PC-3 (cell line): ENCODE measurements at regions not wholly inside any gene's neighbourhood (a gene's known extent, or its start where the extent isn't known, plus 50 kb on each side); places are given as distances from the start of the nearest gene placed in this dataset.
"Not testable (repeated sequence)": the region's sequence is repeated elsewhere in the genome, so short reads cannot be mapped to it uniquely, and the experiment has no call there.

ENCODE experiments used
- ATAC-seq: fragments of 200-7000 bp; cut with Tn5 transposase; 2 replicates; pipeline ENCODE4 v1.9.1; 2020; ENCODE audit warnings: mild to moderate bottlenecking, moderate library complexity
- BruUV-seq: library from RNA; stranded (reverse); fragments of 400-500 nt; replicated peaks from 2 replicates; lab custom pipeline; 2021; lab: Mats Ljungman, UMichigan
- CTCF ChIA-PET: fragments of 300-600 bp; sonication (Branson Sonifier 250); formaldehyde crosslinking; loops from one replicate; lab custom pipeline; 2022; ENCODE audit warnings: antibody characterized with exemption; lab: Charles Lee
- POLR2A ChIA-PET: fragments of 300-600 bp; sonication (Branson Sonifier 250); formaldehyde crosslinking; loops from one replicate; lab custom pipeline; 2022; ENCODE audit warnings: antibody characterized with exemption; ENCODE audit not compliant: unreplicated experiment; lab: Charles Lee
- DNase-seq: peaks from one replicate; pipeline ENCODE4 v3.0.0-alpha.2; 2015
- H2AFZ ChIP-seq: fragments of 300-600 bp; sonication (generic); 2 replicates; pipeline ENCODE4 v1.6.0; 2016; ENCODE audit warnings: antibody characterized with exemption, low read length
- H3F3A ChIP-seq: fragments of 300-600 bp; sonication (generic); one replicate; pipeline ENCODE4 v1.6.0; 2017; ENCODE audit warnings: antibody characterized with exemption, low read length, control low read depth, mild to moderate bottlenecking; ENCODE audit not compliant: unreplicated experiment
- H3K27ac ChIP-seq: fragments of 300-600 bp; sonication (generic); 2 replicates; pipeline ENCODE4 v1.5.1; 2016; ENCODE audit warnings: mild to moderate bottlenecking, low read length
- H3K27me3 ChIP-seq: fragments of 300-600 bp; sonication (generic); 2 replicates; pipeline ENCODE4 v1.6.1; 2016; ENCODE audit warnings: low read length, mixed read lengths
- H3K36me3 ChIP-seq: fragments of 300-600 bp; sonication (generic); 2 replicates; pipeline ENCODE4 v1.6.1; 2016; ENCODE audit warnings: low read depth, mixed run types, low read length, mixed read lengths
- H3K4me1 ChIP-seq: fragments of 300-600 bp; sonication (generic); 2 replicates; pipeline ENCODE4 v1.5.1; 2016; ENCODE audit warnings: low read length; ENCODE audit not compliant: insufficient read depth
- H3K4me2 ChIP-seq: fragments of 300-600 bp; sonication (generic); 2 replicates; pipeline ENCODE4 v1.6.0; 2016; ENCODE audit warnings: low read length
- H3K4me3 ChIP-seq: fragments of 300-600 bp; sonication (generic); 2 replicates; pipeline ENCODE4 v1.5.1; 2016; ENCODE audit warnings: mild to moderate bottlenecking, low read length, mixed read lengths
- H3K79me2 ChIP-seq: fragments of 300-600 bp; sonication (generic); 2 replicates; pipeline ENCODE4 v1.6.1; 2017; ENCODE audit warnings: low read length, mixed read lengths
- H3K9ac ChIP-seq: fragments of 300-600 bp; sonication (generic); 2 replicates; pipeline ENCODE4 v1.6.0; 2016; ENCODE audit warnings: mild to moderate bottlenecking, low read length
- H3K9me2 ChIP-seq: fragments of 300-600 bp; sonication (generic); replicated peaks from 2 replicates; pipeline ENCODE4 v1.6.1; 2016; ENCODE audit warnings: mixed run types, low read length, mixed read lengths
- H3K9me3 ChIP-seq: fragments of 300-600 bp; sonication (generic); 2 replicates; pipeline ENCODE4 v1.6.1; 2016; ENCODE audit warnings: low read length, mixed read lengths
- H4K20me1 ChIP-seq: fragments of 300-600 bp; sonication (generic); 2 replicates; pipeline ENCODE4 v1.6.1; 2016; ENCODE audit warnings: low read length, mixed read lengths
- EZH2 ChIP-seq: fragments of 300-600 bp; sonication (generic); IDR thresholded peaks from one replicate; pipeline ENCODE4 v1.6.1; 2017; ENCODE audit warnings: antibody characterized with exemption, mild to moderate bottlenecking, low read length; ENCODE audit not compliant: unreplicated experiment
- EZH2phosphoT487 ChIP-seq: fragments of 300-600 bp; sonication (generic); IDR thresholded peaks from 2 replicates; pipeline ENCODE4 v1.6.1; 2018; ENCODE audit warnings: mild to moderate bottlenecking, antibody characterized with exemption, low read length, borderline replicate concordance
- intact Hi-C: fragments of 100-400 bp; cut with micrococcal nuclease; formaldehyde crosslinking; loops from 2 replicates; pipeline ENCODE4 v1.9.0; 2023
- TF ChIP-seq, protein P1 (sequence below): fragments of 300-600 bp; sonication (generic); conservative IDR thresholded peaks from 2 replicates; pipeline ENCODE4 v1.5.1; 2017; ENCODE audit warnings: antibody characterized with exemption, low read depth, mild to moderate bottlenecking, low read length

GRCh38 chr4:106529348-106530023, 160.9 kb upstream of the GIMD1 start:
- peak; percentile 50 for ATAC-seq
- DNase-seq = peak; percentile 52
- Histone ChIP-seq H3K4me1 (peaks cover 11% of the 10 kb centered on the region), H3F3A (no peaks in the 10 kb centered on the region), H3K27me3 (no peaks in the 10 kb centered on the region), H4K20me1 (no peaks in the 10 kb centered on the region), H3K79me2 (no peaks in the 10 kb centered on the region), H3K36me3 (no peaks in the 10 kb centered on the region), H3K9me2 (no peaks in the 10 kb centered on the region), H2AFZ (peak overlapping the region; percentile 49), H3K9ac (no peak overlapping the region), H3K27ac (peak overlapping the region; percentile 74), H3K4me3 (no peak overlapping the region; the same call in 1 of the 2 replicates), H3K9me3 (no peaks in the 10 kb centered on the region), H3K4me2 (peak overlapping the region; percentile 57)
- TF ChIP-seq, protein P1, sequence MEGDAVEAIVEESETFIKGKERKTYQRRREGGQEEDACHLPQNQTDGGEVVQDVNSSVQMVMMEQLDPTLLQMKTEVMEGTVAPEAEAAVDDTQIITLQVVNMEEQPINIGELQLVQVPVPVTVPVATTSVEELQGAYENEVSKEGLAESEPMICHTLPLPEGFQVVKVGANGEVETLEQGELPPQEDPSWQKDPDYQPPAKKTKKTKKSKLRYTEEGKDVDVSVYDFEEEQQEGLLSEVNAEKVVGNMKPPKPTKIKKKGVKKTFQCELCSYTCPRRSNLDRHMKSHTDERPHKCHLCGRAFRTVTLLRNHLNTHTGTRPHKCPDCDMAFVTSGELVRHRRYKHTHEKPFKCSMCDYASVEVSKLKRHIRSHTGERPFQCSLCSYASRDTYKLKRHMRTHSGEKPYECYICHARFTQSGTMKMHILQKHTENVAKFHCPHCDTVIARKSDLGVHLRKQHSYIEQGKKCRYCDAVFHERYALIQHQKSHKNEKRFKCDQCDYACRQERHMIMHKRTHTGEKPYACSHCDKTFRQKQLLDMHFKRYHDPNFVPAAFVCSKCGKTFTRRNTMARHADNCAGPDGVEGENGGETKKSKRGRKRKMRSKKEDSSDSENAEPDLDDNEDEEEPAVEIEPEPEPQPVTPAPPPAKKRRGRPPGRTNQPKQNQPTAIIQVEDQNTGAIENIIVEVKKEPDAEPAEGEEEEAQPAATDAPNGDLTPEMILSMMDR = no peak
- TF ChIP-seq EZH2phosphoT487 (no peak), EZH2 (no peak)
- BruUV-seq = no TSS peak
- POLR2A ChIA-PET = interaction anchor here (0.6 kb wide), 1 partner anchor 124 kb away, joined by 9 read pairs; no protein-coding TSS in a partner anchor
- CTCF ChIA-PET = no interaction called here
- intact Hi-C loops = no loop called here

DNA sequence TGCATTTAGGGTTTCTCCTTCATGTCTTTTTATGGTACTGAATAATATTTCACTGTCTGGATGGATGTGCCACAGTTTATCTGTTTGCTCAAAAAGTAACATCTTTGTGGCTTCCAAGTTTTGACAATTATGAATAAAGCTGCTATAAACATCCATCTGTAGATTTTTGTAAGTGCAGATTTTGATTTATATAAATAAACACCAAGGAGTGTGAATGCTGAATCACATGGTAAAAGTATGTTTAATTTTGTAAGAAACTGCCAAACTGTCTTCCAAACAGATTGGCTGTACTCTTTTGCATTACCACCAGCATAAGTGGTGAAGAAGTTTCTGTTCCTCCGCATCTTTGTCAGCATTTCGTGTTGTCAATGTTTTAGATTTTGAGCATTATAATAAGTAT, 158.7 kb upstream of the GIMD1 start:
- no peak overlapping the region for H2AFZ ChIP-seq
- BruUV-seq = no TSS peak
- TF ChIP-seq EZH2 = no peak
- no peak for TF ChIP-seq EZH2phosphoT487
- H3K4me3 ChIP-seq = no peak overlapping the region
- no peaks in the 10 kb centered on the region for H3K36me3 ChIP-seq
- H3K9me3 ChIP-seq = no peaks in the 10 kb centered on the region
- CTCF ChIA-PET = no interaction called here
- H3K27me3 ChIP-seq = no peaks in the 10 kb centered on the region
- no peak overlapping the region for H3K27ac ChIP-seq
- no peaks in the 10 kb centered on the region for H3K79me2 ChIP-seq
- ATAC-seq (no peak), DNase-seq (no peak)
- H3K4me2 ChIP-seq = no peak overlapping the region
- H4K20me1 ChIP-seq = no peaks in the 10 kb centered on the region
- H3K4me1 ChIP-seq = peaks cover 11% of the 10 kb centered on the region
- intact Hi-C loops = no loop called here
- no peaks in the 10 kb centered on the region for H3K9me2 ChIP-seq
- no peaks in the 10 kb centered on the region for H3F3A ChIP-seq
- no peak overlapping the region for H3K9ac ChIP-seq
- POLR2A ChIA-PET = no interaction called here

DNA sequence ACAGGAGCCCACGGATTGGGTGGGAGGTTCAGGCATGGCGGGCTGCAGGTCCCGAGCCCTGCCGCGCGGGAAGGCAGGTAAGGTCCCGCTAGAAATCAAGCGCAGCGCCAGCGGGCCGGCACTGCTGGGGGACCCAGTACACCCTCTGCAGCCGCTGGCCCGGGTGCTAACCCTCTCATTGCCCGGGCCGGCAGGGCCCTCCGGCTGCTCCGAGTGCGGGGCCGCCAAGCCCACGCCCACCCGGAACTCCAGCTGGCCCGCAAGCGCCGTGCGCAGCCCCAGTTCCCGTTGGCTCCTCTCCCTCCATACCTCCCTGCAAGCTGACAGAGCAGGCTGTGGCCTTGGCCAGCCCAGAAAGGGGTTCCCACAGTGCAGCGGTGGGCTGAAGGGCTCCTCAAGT, 156.8 kb upstream of the GIMD1 start:
- CTCF ChIA-PET, H3K27ac ChIP-seq, H3K27me3 ChIP-seq, H4K20me1 ChIP-seq, H3K9ac ChIP-seq, H3K4me2 ChIP-seq, H3K79me2 ChIP-seq, BruUV-seq, H3K9me2 ChIP-seq, H3K9me3 ChIP-seq, H3F3A ChIP-seq, POLR2A ChIA-PET, ATAC-seq, DNase-seq, H3K4me3 ChIP-seq, H3K36me3 ChIP-seq, H2AFZ ChIP-seq, intact Hi-C loops: not testable (repeated sequence)
- H3K4me1 ChIP-seq = peaks cover 11% of the 10 kb centered on the region

GRCh38 chr4:106524772-106525171, 156.2 kb upstream of the GIMD1 start:
- POLR2A ChIA-PET = interaction anchor here (0.6 kb wide), 1 partner anchor 242 kb away, joined by 12 read pairs; no protein-coding TSS in a partner anchor
- H3K9ac ChIP-seq = not testable (repeated sequence)

More at GRCh38 chr4:106524772-106525171, 156.2 kb upstream of the GIMD1 start:
- H2AFZ ChIP-seq, DNase-seq, H3F3A ChIP-seq, H3K36me3 ChIP-seq, H3K79me2 ChIP-seq, ATAC-seq, H4K20me1 ChIP-seq, BruUV-seq, H3K27ac ChIP-seq, H3K4me2 ChIP-seq, CTCF ChIA-PET, H3K27me3 ChIP-seq, H3K4me3 ChIP-seq, H3K4me1 ChIP-seq, H3K9me3 ChIP-seq, H3K9me2 ChIP-seq, intact Hi-C loops: not testable (repeated sequence)
